ENCODE measurements at regions not wholly inside any gene's neighbourhood (a gene's known extent, or its start where the extent isn't known, plus 50 kb on each side); places are given as distances from the start of the nearest gene placed in this dataset.

GRCh38 chr2:38164881-38165280 lies 88.9 kb upstream of the CYP1B1 start:
- Histone ChIP-seq H3K27ac (no peak overlapping the region), H3K36me3 (no peaks in the 10 kb centered on the region), H3K4me3 (no peak overlapping the region), H3K27me3 (no peaks in the 10 kb centered on the region), H3K4me1 (peaks cover 17% of the 10 kb centered on the region), H3K9me3 (no peaks in the 10 kb centered on the region)
- WGBS, result 93% methylated on average over 4 of the region's 4 CpGs
- no peak for DNase-seq (ENCODE audit: low spot score in 2 of 2)
- TF ChIP-seq POLR2AphosphoS5 (IDR thresholded peaks at IDR 0.05) (no peak), CTCF (IDR thresholded peaks at IDR 0.05) (no peak)

GRCh38 chr2:38163579-38163978 lies 87.6 kb upstream of the CYP1B1 start:
- no peaks in the 10 kb centered on the region for H3K36me3 ChIP-seq
- DNase-seq (ENCODE audit: low spot score in 2 of 2), result no peak
- no peaks in the 10 kb centered on the region for H3K27me3 ChIP-seq
- H3K4me1 ChIP-seq, result peaks cover 24% of the 10 kb centered on the region
- no peaks in the 10 kb centered on the region for H3K9me3 ChIP-seq
- no peak for TF ChIP-seq CTCF (IDR thresholded peaks at IDR 0.05)
- no peak for TF ChIP-seq POLR2AphosphoS5 (IDR thresholded peaks at IDR 0.05)
- TF ChIP-seq EP300 (IDR thresholded peaks at IDR 0.05), result no peak
- no peak for TF ChIP-seq POLR2A (IDR thresholded peaks at IDR 0.05)
- no peak overlapping the region for H3K27ac ChIP-seq
- 94% methylated on average over 1 of the region's 1 CpG for WGBS
- no peak overlapping the region for H3K4me3 ChIP-seq

- TF ChIP-seq POLR2AphosphoS5 (IDR thresholded peaks at IDR 0.05), result no peak
- no peak for TF ChIP-seq CTCF (IDR thresholded peaks at IDR 0.05)
- TF ChIP-seq POLR2A (IDR thresholded peaks at IDR 0.05), result no peak
- no peak for TF ChIP-seq EP300 (IDR thresholded peaks at IDR 0.05)
- no peaks in the 10 kb centered on the region for H3K27me3 ChIP-seq
- DNase-seq (ENCODE audit: low spot score in 2 of 2), result no peak
- H3K36me3 ChIP-seq, result no peaks in the 10 kb centered on the region
- peaks cover 19% of the 10 kb centered on the region for H3K4me1 ChIP-seq
- H3K9me3 ChIP-seq, result no peaks in the 10 kb centered on the region
- no peak overlapping the region for H3K4me3 ChIP-seq
- no peak overlapping the region for H3K27ac ChIP-seq
- WGBS, result 83% methylated on average over 3 of the region's 3 CpGs
Measured at GRCh38 chr2:38163006-38163405, 87.1 kb upstream of the CYP1B1 start.

GRCh38 chr2:38160516-38160915 lies 84.6 kb upstream of the CYP1B1 start:
- no peaks in the 10 kb centered on the region for H3K36me3 ChIP-seq

GRCh38 chr2:38159597-38159996 lies 83.6 kb upstream of the CYP1B1 start:
- Histone ChIP-seq H3K36me3 (no peaks in the 10 kb centered on the region), H3K4me1 (peaks cover 13% of the 10 kb centered on the region), H3K9me3 (no peaks in the 10 kb centered on the region), H3K27ac (peak overlapping the region; percentile 40), H3K4me3 (no peak overlapping the region), H3K27me3 (no peaks in the 10 kb centered on the region)
- DNase-seq (ENCODE audit: low spot score in 2 of 2), result no peak
- TF ChIP-seq CTCF (IDR thresholded peaks at IDR 0.05) (no peak), POLR2A (IDR thresholded peaks at IDR 0.05) (no peak), POLR2AphosphoS5 (IDR thresholded peaks at IDR 0.05) (no peak), EP300 (IDR thresholded peaks at IDR 0.05) (no peak)
- WGBS, result 66% methylated on average over 3 of the region's 3 CpGs

More at GRCh38 chr2:38160516-38160915, 84.6 kb upstream of the CYP1B1 start:
- no peaks in the 10 kb centered on the region for H3K9me3 ChIP-seq
- TF ChIP-seq POLR2A (IDR thresholded peaks at IDR 0.05) (no peak), POLR2AphosphoS5 (IDR thresholded peaks at IDR 0.05) (no peak), CTCF (IDR thresholded peaks at IDR 0.05) (no peak), EP300 (IDR thresholded peaks at IDR 0.05) (no peak)
- H3K4me3 ChIP-seq, result no peak overlapping the region
- no peak for DNase-seq (ENCODE audit: low spot score in 2 of 2)
- H3K27ac ChIP-seq, result no peak overlapping the region
- peaks cover 11% of the 10 kb centered on the region for H3K4me1 ChIP-seq
- WGBS, result 94% methylated on average over 5 of the region's 5 CpGs
- H3K27me3 ChIP-seq, result no peaks in the 10 kb centered on the region

Measured in suprapubic skin (tissue), 4 donors.